NCI-H1092 treated with DMSO at 0.1 percent for 48 hours (cell line): ENCODE measurements at regions not wholly inside any gene's neighbourhood (a gene's known extent, or its start where the extent isn't known, plus 50 kb on each side); places are given as distances from the start of the nearest gene placed in this dataset.
"Not testable (repeated sequence)": the region's sequence is repeated elsewhere in the genome, so short reads cannot be mapped to it uniquely, and the experiment has no call there.

Source experiments
- DNase-seq: peaks from one replicate; lab custom pipeline; 2025; lab: John Stamatoyannopoulos, UW

DNA sequence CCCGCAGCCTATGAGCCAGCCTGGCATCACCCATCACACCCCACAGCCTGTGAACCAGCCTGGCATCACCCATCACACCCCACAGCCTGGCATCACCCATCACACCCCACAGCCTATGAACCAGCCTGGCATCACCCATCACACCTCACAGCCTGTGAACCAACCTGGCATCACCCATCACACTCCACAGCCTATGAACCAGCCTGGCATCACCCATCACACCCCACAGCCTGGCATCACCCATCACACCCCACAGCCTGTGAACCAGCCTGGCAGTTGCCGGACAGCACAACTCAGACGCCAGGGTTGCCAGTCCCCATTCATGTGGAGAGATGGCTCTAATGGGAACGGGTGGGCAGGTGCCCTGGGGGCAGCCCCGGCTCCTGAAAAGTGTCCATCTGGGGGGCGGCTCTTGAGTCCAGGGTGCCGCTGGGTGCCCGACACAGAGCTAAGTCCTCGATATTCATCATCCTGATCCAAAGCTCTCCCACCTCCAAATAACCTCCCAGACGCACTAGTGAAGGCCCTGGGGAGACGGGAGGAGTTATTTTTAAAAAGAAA, 116.9 kb upstream of the AFDN start:
- DNase-seq, result not testable (repeated sequence)

DNA sequence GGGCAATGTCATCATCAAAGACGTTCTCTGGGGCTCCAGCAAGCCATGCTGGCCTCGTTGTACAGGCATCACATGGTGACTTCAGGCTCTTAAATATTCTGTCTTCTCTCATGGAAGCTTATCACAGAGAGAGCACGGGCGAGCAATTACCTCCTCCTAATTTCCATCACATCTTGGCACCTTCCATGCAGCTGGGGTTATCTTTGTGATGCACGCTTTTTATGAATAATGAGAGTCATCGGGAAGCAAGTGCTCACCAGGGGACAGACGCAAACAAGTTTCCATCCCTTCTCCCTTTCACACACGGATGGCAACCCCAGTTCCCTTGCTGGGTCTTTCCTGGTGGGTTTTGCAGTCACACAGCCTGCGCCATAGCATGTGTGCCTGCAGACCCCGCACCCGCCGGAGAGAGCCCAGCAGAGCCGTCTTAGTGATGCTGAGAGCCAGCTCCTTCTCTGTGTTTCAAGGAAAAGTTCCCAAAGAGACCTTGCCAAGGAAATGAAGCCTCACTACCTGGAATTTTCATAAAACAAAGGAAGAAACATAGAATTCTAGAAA, 116.3 kb upstream of the AFDN start:
- DNase-seq, result no peak

DNA sequence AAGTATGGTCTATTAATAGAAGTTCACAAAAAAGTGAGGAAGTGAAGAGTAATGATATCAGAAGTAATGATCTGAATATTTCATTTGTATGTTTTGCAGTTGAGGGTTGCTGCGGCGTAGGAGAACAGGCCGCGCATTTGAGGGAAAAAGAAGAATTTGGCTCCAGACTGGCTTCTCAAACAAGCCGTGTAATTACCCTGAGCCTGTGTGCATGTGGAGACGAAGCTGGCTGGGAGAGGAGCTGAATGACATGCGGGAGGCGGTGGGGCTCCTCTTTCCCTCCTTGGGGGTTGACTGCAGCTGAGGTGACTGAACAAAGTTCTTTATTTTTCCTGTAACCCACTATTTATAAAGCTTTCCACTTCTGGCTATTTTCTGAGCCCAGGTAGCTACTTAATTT, 115.5 kb upstream of the AFDN start:
- no peak for DNase-seq

DNA sequence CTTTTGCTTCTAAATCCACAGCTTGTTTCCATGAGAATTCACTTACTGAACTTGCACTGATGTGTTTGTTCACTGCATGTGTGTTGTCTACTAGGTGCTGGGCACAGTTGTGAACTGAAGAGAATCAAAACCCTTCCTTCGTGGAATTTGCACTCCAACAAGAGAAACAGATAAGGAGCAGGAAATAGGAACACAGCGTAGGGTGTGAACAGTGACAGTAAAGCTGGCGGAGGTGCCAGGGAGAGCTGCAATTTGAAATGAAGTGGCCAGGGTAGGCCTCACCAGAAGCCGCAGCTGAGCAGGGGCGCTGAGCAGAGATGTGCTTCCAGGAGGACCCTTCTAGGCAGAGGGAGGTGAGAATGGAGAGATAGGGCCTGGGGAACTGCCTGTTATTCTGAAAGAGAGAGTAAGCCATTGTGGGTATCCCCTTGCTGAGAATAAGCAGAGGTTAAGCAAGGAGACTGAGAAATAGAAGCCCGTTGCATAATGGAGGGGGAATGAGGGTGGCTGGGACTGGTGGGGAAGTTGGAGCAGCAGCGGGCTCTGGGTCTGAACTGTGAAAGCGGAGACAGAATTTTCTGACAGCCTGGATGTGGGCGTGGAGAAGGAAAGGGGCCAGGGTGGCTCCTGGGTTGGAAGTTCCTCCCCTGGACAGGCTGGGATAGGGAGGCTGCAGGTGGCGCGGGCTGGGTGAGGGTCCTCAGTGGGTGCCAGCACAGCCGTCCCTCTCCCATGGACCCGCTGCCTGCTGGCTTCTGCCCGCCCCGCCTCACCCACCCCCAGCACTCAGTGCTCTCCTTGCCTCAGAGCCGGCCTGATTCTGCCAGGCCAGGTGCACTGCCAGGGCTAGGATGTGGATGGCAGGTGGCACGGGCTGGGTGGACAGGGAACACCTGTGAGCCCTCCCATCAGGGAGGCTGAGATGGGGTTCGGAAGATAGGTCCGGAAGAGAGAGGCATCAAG, 114.7 kb upstream of the AFDN start:
- DNase-seq, result no peak

DNA sequence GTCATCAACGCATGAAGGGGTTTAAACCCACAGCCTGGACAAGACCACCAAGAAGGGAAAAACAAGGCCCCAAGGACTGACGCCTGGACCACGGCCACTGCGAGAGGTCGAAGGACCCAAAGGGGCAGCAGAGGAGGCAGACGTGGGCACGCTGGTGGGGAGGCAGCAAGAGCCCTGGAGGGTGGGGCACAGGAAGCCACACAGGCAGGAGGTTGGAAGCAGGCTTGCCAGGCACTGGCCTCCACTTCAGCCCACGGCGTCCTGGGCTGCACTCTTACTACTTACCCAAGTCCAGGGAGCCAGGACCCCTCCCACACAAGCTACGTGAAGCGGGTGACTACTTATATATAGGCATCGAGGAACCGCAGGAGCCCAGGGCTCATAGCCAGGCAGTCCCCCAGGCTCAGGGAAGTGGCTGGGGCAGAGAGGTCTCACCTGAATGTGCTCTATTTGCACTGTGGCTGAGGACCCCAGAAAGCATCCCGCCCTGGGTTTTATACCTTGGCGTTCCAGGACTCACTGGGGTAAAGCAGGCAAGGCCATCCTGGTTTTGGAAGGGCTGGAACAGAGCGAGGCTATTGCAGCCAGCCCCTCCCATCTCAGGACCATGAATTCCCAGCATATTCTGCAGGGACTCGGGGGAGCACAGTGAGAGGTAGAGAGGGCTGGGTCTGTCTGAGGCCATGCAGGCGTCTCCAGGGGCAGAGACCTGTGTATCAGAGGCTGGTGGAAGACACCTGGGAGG, 113.8 kb upstream of the AFDN start:
- no peak for DNase-seq

DNA sequence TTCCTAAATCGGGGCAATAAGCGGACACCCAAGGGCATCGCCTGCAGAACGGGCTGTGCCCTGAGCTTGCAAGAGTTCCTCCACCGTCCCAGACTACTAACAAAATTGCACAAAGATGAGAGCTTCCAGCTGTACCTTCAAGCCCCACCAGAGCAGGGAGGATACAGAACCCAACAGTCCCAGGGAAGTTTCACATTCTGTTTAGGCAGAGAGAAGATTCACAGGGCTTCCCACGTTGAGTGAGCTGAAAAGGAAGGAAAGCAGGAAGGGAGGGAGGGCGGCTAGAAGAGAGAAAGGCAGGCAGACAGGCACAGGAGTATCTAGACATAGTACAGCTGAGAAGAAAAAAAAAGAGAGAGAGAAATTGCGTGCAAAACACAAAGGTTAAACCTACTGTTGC, 112.6 kb upstream of the AFDN start:
- DNase-seq, result no peak

DNA sequence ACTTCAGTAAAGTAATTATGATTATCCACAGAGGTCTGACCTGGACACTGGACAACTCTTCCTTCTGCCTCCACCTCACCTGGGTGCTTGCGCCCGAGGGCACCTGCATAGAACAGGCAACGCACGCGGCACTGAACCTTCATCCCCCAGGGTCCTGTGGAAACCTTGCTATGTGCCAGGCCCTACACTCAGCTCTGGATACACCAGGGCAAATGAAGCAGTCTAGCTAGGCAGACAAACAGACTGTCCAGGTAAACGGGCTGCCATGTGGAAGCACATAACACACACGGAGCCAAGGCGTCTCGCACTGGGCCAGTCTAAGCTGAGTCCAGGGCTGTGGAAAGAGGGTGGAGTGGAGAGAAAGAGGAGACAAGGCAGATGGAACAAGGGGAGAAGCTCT, 109.3 kb upstream of the AFDN start:
- DNase-seq, result no peak

DNA sequence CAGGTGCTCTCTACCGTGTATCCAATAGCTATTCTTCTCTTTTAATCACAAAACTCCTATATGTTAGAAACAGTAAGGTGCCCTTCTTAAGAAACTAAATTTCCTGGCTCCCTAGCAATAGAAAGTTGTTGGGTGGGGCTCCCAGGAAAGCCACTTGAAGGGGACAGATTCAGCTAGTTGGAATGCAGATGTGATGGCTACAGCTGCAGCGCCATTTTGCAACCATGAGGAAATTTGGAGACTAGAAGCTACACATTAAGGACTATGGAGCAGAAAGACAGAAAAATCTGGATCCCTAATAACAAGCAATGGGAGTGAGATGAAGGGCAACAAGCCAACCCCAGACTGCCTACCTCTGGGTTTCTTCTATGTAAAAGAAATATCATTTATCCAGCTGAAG, 108.8 kb upstream of the AFDN start:
- DNase-seq, result no peak

DNA sequence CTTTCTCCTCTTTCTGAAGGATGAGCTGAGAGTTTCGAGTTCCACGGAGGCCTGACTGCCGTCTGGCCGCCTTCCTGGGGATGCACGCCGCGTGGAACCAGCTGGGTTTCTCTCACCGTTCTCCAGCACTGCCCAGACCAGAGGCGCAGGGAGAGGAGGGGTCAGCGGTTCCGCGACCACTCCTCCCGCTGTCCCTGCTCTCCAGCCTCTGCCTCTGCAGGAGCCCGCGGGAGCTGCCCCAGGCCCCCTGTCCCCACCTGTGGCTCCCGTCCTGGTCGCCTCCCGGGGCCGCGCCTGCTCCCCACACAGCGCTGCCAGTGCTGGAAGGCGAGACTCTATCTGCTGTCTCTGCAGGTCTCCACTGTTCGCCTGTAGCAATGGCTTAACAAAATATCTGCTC, 106.8 kb upstream of the AFDN start:
- no peak for DNase-seq

DNA sequence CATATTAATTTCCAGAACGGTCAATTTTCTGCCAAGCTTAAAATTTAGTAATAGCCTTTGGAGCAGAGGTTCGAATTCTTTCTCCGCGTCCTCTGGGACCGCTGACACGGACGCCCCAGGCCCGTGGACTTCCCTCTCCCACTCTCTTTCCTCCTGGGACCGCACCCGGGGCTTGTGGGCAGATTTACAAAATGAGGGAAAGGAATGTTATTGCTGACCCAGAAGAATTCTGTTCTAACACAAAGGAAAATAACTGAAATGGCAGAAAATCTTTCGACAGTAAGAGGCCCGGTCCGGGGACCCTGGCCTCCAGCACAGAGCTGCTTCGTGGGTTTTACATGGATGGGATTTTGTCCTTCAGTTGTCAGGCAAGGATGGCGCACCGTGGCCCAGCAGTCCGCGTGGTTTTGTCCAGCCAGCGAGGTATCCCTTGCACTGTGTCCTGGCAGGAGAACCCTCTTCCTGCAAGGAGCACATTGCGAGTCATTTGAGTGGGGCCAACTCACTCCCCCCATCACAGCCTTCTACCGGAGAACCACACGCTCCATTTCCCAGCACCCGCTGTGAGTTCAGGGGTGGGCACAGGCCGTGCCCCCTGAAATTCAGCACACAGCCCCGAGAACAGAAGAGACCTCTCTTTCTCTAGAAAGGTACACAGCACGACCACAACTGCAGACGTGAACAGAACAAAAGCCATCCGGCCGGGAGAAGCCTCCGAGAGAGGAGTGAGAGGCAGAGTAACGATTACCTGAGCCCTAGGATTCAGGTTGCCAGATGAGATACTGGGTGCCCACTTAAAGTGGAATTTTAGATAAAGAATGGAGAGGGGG, 106.0 kb upstream of the AFDN start:
- no peak for DNase-seq

DNA sequence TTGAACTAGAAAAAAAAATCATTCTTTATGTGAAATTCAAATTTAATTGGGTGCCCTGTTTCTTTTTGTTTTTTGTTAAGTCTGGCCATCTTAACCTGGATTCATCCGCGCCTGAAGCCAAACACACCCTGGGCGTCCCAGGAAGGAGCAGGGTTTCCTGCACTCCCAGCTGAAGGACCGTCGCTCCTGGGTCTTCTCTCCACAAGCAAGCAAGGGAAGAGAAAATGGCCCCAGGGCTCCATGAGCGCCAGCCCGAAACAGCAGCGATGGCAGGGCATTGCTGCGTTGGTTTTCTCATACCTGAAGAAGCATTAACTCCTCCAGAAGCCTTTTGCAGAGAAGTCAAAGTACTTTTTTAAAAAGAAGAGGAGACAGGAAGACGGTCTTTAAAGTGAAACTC, 105.4 kb upstream of the AFDN start:
- DNase-seq, result no peak

DNA sequence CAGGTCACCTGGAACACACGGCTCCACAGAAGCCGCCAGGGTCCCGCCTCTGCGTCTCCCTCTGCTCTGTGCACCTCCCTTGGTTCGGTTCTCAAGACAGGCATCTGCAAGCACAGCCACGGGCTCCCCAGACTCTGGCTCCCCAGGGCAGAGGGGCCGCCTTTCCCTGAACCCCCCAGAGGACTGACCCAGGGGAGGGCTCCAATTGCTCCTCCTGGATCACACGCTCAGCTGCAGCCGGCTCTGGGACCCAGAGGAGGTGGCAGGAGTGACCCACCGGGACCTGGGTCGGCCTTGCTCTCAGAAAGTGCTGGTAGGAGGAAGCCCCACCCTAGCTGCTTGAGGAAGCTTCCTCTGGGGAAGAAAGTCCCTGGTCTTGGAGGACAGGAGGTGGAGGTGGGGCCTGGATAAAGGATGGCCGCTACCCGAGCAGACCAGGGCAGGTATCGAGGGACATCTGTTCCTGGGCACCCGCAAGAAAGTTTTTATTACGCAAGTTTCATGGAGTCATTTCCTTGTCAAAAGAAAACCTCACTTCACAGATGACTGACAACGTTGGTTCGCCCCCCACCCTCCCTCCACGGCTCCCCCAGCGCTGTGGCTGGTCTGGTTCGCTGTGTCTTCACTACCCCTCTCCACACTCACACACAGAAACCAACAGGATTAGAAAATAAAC, 103.9 kb upstream of the AFDN start:
- DNase-seq, result no peak

DNA sequence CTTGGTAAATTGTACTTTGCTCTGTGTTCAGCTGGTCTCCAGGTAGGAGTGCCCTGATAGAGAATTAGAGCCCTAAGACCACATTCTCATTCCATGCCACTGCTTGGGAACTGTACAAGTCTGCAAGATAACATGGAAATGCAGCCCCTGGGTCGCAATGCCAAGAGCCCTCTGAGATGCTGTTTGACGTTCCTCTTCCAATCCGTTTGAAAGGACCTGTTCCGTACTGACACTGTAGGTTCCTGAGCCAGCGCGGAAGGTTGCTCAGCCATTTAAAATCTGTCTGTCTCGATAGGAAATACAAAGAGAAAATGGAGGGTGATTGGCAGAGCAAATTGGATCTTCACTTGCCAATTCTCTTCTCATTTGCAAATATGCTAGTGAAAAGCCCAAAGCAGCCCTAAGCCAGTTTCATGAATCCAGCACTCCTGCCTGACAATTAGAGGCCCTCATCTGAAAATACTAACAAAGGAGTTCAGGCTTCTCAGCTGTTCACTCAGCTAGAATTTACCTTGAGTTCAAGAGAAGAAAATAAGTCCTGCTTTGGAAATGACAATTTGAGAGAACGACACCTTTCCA, 100.6 kb upstream of the AFDN start:
- no peak for DNase-seq

DNA sequence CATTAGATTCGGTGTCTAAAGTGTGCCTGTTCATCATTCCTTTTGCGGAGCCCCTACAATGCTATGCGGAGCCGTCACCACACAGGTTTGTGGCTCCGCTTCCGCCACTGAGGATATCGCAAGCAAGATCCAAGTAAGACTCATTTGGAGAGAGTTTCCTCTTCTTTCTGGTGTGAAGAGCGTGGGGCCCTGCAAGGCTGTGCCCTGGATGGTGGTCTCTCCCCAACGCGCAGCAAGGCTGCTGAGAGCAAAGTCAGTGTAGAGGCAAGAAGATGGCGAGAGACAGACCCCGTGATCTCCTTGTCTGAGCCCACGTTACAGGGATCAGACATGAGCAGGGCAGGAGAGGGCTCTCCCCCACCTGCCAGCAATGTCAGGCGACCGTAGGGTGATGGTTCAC, 96.3 kb upstream of the AFDN start:
- no peak for DNase-seq

DNA sequence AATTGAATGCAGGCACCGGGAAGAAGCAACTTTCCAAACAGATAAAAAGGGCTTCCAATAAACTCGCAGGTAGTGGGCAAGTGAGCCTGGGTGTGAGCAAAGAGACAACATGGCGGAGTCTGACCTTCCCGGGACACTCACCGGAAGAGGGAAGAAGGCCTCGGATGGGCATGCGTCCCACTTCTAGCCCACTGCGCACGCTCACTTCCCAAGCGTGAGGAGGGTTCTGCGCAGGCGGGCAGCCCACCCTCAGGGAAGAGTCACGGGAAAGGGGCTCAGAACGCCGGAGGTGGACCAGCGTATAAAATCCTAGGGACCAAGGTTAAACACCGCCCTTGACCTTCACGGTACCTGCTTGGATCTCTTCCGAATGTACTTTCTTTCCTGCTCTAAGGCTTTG, 95.5 kb upstream of the AFDN start:
- no peak for DNase-seq

DNA sequence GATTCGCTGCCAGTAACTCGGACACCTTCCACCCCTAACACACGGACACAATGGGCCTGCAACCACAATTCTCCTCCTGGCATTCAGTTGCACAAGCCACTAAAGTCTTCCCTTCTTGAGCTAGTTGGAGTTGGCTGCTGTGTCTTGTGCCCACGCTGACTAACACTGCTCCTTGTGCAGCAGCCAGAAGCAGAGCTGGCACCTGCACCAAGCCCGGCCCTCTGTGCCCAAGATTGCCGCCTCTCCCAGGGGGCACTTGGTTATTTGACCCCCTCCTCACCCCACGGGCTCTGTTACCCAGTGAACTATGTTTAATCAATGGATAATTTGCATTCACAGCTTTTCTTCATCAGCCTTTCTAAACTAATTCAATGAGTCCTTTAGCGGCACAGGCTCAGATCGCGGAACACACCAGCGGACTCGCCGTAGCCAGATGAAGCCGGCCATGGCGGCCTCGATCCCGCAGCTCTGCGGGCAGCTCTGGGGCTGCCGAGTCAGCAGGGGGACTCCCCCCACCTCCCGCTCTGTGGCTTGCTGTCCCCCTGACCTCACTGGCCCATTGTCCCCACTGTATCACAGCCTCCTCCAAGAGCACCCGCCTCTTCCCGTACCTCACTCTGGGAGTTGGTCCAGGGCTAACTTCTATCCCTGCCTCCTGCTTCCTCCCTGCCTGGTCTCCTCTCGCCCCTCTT, 94.8 kb upstream of the AFDN start:
- no peak for DNase-seq

DNA sequence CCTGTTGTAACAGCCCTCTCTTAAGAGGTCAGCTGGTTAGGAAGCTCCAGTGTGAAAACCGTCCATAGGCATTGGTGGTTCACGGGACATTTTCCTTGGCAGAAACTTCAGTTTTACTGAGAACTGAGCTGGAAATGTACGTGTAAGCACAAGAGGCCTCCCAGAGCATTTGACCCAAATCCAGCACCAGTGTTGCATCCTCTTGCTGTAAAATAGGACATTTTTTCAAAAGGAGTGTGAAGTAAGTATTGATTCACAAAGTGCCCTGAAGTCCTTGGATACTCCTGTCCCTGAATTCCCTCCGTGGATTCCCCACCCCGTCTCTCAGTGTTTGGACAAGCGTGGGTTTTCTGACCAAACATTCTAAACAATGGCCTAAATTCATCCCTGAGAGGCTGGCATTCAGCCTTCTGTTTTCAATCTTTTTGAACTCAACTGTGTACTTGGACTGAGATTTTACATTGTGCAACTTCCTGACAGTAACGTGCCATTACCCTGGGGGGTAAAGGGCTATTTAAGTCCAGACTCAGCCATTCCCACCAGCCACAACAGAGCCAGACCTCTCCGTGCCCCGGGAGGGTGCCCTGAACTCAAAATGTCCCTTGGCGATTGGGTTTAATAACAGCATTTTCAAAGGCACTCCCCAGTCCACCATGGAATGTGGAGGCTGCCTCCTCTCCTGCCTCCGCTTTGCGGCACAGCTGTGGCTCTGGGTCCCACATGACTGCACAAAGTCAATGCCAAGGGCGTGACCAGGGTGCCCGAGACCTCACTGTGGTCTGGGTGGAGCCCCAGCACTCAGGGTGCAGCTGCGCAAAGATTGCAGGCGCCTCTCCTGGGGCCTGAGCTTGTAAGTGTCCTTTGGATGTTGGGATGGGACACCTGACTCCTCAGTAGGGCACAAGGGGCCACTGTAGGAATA, 92.7 kb upstream of the AFDN start:
- DNase-seq, result peak; percentile 41

DNA sequence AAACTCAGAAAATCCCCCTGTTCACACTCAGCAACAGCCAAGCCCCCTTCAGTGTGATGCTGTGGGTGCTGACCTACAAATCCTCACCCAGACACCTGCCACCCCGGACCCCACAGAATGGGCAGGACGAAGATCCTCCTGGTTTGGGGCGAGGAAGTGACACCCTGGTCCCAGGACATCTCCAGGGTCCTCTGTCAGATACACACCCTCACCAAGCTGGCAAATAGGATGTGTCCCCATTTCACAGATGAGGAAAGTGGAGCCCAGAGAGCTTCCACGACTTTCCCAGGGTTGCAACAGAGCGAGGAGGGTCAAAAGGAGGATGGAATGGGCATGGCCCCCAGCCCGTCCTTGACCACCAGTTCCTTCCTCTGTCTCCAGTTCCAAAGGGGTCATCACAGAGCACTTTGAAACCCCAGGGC, 92.0 kb upstream of the AFDN start:
- DNase-seq, result no peak
